ENCODE measurements at regions not wholly inside any gene's neighbourhood (a gene's known extent, or its start where the extent isn't known, plus 50 kb on each side); places are given as distances from the start of the nearest gene placed in this dataset.

DNA sequence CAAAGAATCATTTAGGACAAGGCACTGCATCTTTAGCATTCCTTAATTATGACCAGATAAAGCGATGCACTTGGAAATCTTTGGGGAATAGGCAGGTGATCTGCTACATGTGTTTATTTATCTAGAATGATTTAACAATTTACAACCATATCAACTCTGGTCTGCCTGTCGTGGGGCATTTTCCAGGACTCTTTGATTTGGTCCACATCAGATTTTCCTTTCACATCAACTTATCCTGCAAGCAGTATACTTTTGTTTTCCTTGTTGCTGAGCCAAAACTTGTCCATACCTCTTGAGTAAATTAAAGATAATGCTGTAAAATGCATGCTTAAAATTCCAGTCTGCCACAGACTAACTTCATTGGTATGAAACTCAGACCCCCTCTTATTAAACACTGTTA lies 312.4 kb upstream of the TCF4 start:
- intact Hi-C loops (cut with micrococcal nuclease), result no loop called here
- no peaks in the 10 kb centered on the region for H3K36me3 Mint-ChIP-seq
- peaks cover 0 to 1% (median 0%) of the 10 kb centered on the region in 3 donors for H3K27me3 Mint-ChIP-seq (ENCODE audit: low read depth in 3 of 3)
- H3K4me3 Mint-ChIP-seq, result no peak overlapping the region
- H2AFZ ChIP-seq (ENCODE audit: insufficient read depth, low read depth, low read length, poor library complexity, severe bottlenecking), result no peak overlapping the region
- no peaks in the 10 kb centered on the region for H3K79me2 ChIP-seq (ENCODE audit: insufficient read depth, low read length)
- H3K4me2 ChIP-seq (replicated peaks; ENCODE audit: extremely low read depth, low read length, poor library complexity, severe bottlenecking), result no peak overlapping the region
- WGBS (ENCODE audit: insufficient coverage), result no CpG with 5 or more reads among the region's 2 CpGs
- H3K27ac Mint-ChIP-seq, result no peak overlapping the region
- H3K36me3 ChIP-seq (replicated peaks in 1 of 2; ENCODE audit: control insufficient read depth in 1 of 2, insufficient read depth in 2 of 2, low read length in 2 of 2), result no peaks in the 10 kb centered on the region
- DNase-seq, result no peak
- no peaks in the 10 kb centered on the region for H3K4me1 ChIP-seq (ENCODE audit: control insufficient read depth in 1 of 2, insufficient read depth in 2 of 2, low read length in 2 of 2)
- no peak overlapping the region for H3K4me3 ChIP-seq (replicated peaks in 1 of 3; ENCODE audit: low read depth in 2 of 3, low read length in 3 of 3)
- no peaks in the 10 kb centered on the region for H3K27me3 ChIP-seq (ENCODE audit: control insufficient read depth in 2 of 2, insufficient read depth in 2 of 2, low read length in 2 of 2)
- no peak overlapping the region for H3K27ac ChIP-seq (ENCODE audit: low read depth in 1 of 2, low read length in 2 of 2)
- no peaks in the 10 kb centered on the region for H3K9me3 ChIP-seq (replicated peaks in 1 of 2; ENCODE audit: control insufficient read depth in 1 of 2, insufficient read depth in 1 of 2, low read length in 2 of 2)
- H3K9me3 Mint-ChIP-seq, result peaks cover 0 to 3% (median 0%) of the 10 kb centered on the region in 7 donors
- H3K9ac ChIP-seq (ENCODE audit: insufficient read depth, low read length, poor library complexity, severe bottlenecking), result no peak overlapping the region
- TF ChIP-seq, protein P1, sequence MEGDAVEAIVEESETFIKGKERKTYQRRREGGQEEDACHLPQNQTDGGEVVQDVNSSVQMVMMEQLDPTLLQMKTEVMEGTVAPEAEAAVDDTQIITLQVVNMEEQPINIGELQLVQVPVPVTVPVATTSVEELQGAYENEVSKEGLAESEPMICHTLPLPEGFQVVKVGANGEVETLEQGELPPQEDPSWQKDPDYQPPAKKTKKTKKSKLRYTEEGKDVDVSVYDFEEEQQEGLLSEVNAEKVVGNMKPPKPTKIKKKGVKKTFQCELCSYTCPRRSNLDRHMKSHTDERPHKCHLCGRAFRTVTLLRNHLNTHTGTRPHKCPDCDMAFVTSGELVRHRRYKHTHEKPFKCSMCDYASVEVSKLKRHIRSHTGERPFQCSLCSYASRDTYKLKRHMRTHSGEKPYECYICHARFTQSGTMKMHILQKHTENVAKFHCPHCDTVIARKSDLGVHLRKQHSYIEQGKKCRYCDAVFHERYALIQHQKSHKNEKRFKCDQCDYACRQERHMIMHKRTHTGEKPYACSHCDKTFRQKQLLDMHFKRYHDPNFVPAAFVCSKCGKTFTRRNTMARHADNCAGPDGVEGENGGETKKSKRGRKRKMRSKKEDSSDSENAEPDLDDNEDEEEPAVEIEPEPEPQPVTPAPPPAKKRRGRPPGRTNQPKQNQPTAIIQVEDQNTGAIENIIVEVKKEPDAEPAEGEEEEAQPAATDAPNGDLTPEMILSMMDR (IDR thresholded peaks at IDR 0.05), result no peak
- no peaks in the 10 kb centered on the region for H4K20me1 ChIP-seq (ENCODE audit: insufficient read depth, low read length)
- no peaks in the 10 kb centered on the region for H3K4me1 Mint-ChIP-seq

DNA sequence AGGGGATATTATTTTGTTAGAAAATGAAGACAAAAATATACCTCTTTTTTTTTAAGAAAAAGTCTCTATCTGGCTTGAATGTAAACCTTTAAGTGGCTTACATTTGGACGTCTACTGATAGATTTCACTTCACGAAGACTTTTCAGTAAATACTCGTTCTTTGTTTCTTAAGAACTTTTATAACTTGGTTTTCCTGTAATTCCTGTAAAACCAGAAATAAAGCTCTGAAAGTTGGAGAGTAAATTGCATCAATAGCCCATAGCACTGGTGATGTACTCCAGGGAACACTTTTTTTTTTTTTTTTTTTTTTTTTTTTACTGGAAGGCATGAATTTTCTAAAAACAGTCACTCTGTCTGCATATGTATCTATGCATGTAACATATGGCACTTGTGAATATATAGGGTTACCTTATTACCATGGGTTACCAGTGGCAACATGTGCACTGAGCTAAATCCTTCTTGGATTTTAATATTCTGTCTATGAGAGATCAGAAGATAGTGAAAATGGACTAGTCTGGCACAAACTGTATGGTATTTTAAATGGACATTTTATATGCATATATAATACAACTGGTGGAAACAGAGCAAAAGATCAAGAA lies 309.2 kb upstream of the TCF4 start:
- Mint-ChIP-seq H3K36me3 (no peaks in the 10 kb centered on the region), H3K4me3 (no peak overlapping the region), H3K9me3 (peaks cover 0 to 13% (median 4%) of the 10 kb centered on the region in 7 donors), H3K27me3 (ENCODE audit: low read depth in 3 of 3) (peaks cover 0 to 1% (median 0%) of the 10 kb centered on the region in 3 donors), H3K27ac (no peak overlapping the region), H3K4me1 (no peaks in the 10 kb centered on the region)
- no peak overlapping the region for H3K9ac ChIP-seq (ENCODE audit: insufficient read depth, low read length, poor library complexity, severe bottlenecking)
- no peak overlapping the region for H3K27ac ChIP-seq (ENCODE audit: low read depth in 1 of 2, low read length in 2 of 2)
- H3K4me3 ChIP-seq (replicated peaks in 1 of 3; ENCODE audit: low read depth in 2 of 3, low read length in 3 of 3), result no peak overlapping the region
- intact Hi-C loops (cut with micrococcal nuclease), result no loop called here
- no peaks in the 10 kb centered on the region for H3K36me3 ChIP-seq (replicated peaks in 1 of 2; ENCODE audit: control insufficient read depth in 1 of 2, insufficient read depth in 2 of 2, low read length in 2 of 2)
- no peaks in the 10 kb centered on the region for H4K20me1 ChIP-seq (ENCODE audit: insufficient read depth, low read length)
- H3K9me3 ChIP-seq (replicated peaks in 1 of 2; ENCODE audit: control insufficient read depth in 1 of 2, insufficient read depth in 1 of 2, low read length in 2 of 2), result no peaks in the 10 kb centered on the region
- H3K4me2 ChIP-seq (replicated peaks; ENCODE audit: extremely low read depth, low read length, poor library complexity, severe bottlenecking), result no peak overlapping the region
- H3K4me1 ChIP-seq (ENCODE audit: control insufficient read depth in 1 of 2, insufficient read depth in 2 of 2, low read length in 2 of 2), result no peaks in the 10 kb centered on the region
- H2AFZ ChIP-seq (ENCODE audit: insufficient read depth, low read depth, low read length, poor library complexity, severe bottlenecking), result no peak overlapping the region
- H3K79me2 ChIP-seq (ENCODE audit: insufficient read depth, low read length), result no peaks in the 10 kb centered on the region
- no peaks in the 10 kb centered on the region for H3K27me3 ChIP-seq (ENCODE audit: control insufficient read depth in 2 of 2, insufficient read depth in 2 of 2, low read length in 2 of 2)
- TF ChIP-seq, protein P1 (IDR thresholded peaks at IDR 0.05), result no peak
- WGBS (ENCODE audit: insufficient coverage), result no CpG with 5 or more reads among the region's 3 CpGs
- DNase-seq, result no peak
